Subcutaneous abdominal adipose tissue (tissue), 5 donors: ENCODE measurements at regions not wholly inside any gene's neighbourhood (a gene's known extent, or its start where the extent isn't known, plus 50 kb on each side); places are given as distances from the start of the nearest gene placed in this dataset.

Source experiments
- H3K27ac ChIP-seq: one replicate; pipeline ENCODE4 v1.7.0; 2013; ENCODE audit warnings: low read depth, mild to moderate bottlenecking, inconsistent platforms, low read length, moderate library complexity
- H3K27me3 ChIP-seq, 5 donors: one replicate each; pipeline ENCODE4 v1.7.0; 2013; ENCODE audit warnings: low read length in 5 of 5, inconsistent platforms in 1 of 5; ENCODE audit not compliant: control insufficient read depth in 5 of 5, insufficient read depth in 4 of 5
- H3K36me3 ChIP-seq, 5 donors: one replicate each; pipeline ENCODE4 v1.7.0; 2013; ENCODE audit warnings: low read length in 5 of 5; ENCODE audit not compliant: control insufficient read depth in 5 of 5, insufficient read depth in 5 of 5
- H3K4me1 ChIP-seq, 5 donors: one replicate each; pipeline ENCODE4 v1.7.0; 2013; ENCODE audit warnings: low read length in 5 of 5, mild to moderate bottlenecking in 3 of 5, moderate library complexity in 1 of 5; ENCODE audit not compliant: control insufficient read depth in 5 of 5, insufficient read depth in 5 of 5
- H3K4me3 ChIP-seq, 5 donors: one replicate each; pipeline ENCODE4 v1.7.0; 2013; ENCODE audit warnings: low read length in 5 of 5, low read depth in 1 of 5
- H3K9ac ChIP-seq, 5 donors: one replicate each; pipeline ENCODE4 v1.7.0; 2013; ENCODE audit warnings: low read length in 5 of 5, mild to moderate bottlenecking in 4 of 5, moderate library complexity in 3 of 5
- H3K9me3 ChIP-seq, 5 donors: one replicate each; pipeline ENCODE4 v1.7.0; 2013; ENCODE audit warnings: low read length in 5 of 5; ENCODE audit not compliant: control insufficient read depth in 5 of 5
- donor health status: healthy.
- donor health status: healthy.
- donor health status: healthy.
- donor health status: healthy.
- donor health status: healthy.

DNA sequence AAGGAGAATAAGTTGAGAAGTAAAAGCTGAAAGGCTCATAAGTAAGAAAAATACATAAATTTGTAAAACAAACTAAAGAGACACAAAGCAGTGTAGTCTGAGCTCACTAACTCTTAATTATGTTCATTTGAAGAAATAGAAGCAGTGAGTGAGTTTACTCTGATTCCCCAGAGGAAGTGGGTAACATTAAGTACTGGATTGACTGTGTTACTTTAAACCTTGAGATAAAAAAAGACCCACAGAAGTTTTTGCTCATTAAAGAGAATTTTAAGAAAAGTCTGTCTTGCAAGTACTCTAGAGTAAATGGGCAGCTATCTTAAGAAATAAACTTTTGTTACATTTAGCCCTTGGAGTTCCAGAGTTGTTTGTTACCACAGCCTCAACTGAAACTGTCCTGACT, 2466.9 kb downstream of the PCDH7 start:
- Histone ChIP-seq H3K4me3 (no peak overlapping the region), H3K27ac (no peak overlapping the region), H3K36me3 (no peaks in the 10 kb centered on the region), H3K4me1 (no peaks in the 10 kb centered on the region), H3K27me3 (peaks cover 0 to 2% (median 0%) of the 10 kb centered on the region in 5 donors), H3K9me3 (no peaks in the 10 kb centered on the region), H3K9ac (no peak overlapping the region)

- no peak overlapping the region for H3K4me3 ChIP-seq
- no peaks in the 10 kb centered on the region for H3K4me1 ChIP-seq
- no peaks in the 10 kb centered on the region for H3K9me3 ChIP-seq
- H3K27me3 ChIP-seq = peaks cover 0 to 2% (median 0%) of the 10 kb centered on the region in 5 donors
- no peak overlapping the region for H3K9ac ChIP-seq
- no peak overlapping the region for H3K27ac ChIP-seq
- no peaks in the 10 kb centered on the region for H3K36me3 ChIP-seq
Measured at GRCh38 chr4:33188733-33189132, 2468.6 kb downstream of the PCDH7 start.

DNA sequence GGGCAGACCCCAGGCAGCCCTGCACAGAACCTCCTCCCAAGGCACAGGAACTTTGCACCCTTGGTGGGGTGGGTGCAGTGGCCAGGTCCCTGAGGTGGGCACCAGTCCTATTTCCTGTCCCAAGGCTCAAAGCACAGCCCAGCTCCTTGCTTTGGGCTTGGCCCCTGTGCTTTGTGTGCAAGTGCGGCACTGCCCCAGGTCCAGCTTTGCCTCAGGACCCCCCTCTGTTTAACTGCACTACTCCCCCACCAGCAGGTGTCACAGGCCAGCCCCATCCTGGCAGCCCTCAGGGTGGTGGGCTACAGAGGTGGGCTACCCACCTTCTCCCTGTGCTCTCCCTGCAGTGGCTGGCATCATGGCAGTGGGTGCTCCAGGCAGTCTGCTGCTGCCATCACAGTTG, 2469.0 kb downstream of the PCDH7 start:
- Histone ChIP-seq H3K9ac (no peak overlapping the region), H3K9me3 (no peaks in the 10 kb centered on the region), H3K36me3 (no peaks in the 10 kb centered on the region), H3K4me3 (no peak overlapping the region), H3K4me1 (no peaks in the 10 kb centered on the region), H3K27ac (no peak overlapping the region), H3K27me3 (peaks cover 0 to 2% (median 0%) of the 10 kb centered on the region in 5 donors)

DNA sequence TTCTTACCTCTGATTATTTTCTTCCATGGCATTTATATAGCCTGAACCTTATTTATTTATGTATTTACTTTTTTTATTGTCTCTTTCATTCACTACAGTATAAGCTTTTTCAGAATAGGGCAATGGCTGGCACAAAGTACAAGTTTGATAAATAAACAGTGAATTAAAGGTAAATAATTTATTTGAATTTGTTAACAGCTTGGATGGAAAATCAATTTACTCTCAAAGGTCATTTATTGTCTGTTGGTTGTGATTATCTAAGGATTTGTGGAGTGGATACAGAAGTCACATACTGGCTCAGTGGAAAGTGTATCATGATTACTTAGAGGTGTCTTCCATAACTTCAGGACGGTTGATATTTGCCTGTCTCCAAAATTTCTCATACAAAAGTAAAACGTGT, 2472.9 kb downstream of the PCDH7 start:
- Histone ChIP-seq H3K27ac (no peak overlapping the region), H3K4me1 (no peaks in the 10 kb centered on the region), H3K4me3 (no peak overlapping the region), H3K27me3 (peaks cover 0 to 2% (median 0%) of the 10 kb centered on the region in 5 donors), H3K9ac (no peak overlapping the region), H3K36me3 (no peaks in the 10 kb centered on the region), H3K9me3 (no peaks in the 10 kb centered on the region)

DNA sequence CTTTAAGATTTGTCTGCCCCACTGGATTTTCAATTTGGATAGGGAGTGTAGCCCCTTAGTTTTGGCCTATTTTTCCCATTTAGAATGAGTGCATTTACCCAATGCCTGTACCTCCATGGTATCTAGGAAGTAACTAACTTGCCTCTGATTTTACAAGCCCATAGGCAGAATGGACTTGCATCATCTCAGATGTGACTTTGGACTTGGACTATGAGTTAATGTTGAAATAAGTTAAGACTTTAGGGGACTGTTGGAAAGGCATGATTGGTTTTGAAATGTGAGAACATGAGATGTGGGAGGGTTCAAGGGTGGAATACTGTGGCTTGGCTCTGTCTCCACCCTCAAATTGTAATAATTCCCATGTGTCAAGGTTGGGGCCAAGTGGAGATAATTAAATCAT, 2480.2 kb downstream of the PCDH7 start:
- peaks cover 0 to 4% (median 0%) of the 10 kb centered on the region in 5 donors for H3K9me3 ChIP-seq
- no peaks in the 10 kb centered on the region for H3K4me1 ChIP-seq
- H3K36me3 ChIP-seq = no peaks in the 10 kb centered on the region
- no peak overlapping the region for H3K9ac ChIP-seq
- no peaks in the 10 kb centered on the region for H3K27me3 ChIP-seq
- no peak overlapping the region for H3K27ac ChIP-seq
- H3K4me3 ChIP-seq = no peak overlapping the region

GRCh38 chr4:33218238-33218637, 2498.1 kb downstream of the PCDH7 start:
- Histone ChIP-seq H3K4me3 (no peak overlapping the region), H3K9me3 (no peaks in the 10 kb centered on the region), H3K4me1 (no peaks in the 10 kb centered on the region), H3K9ac (no peak overlapping the region), H3K27me3 (no peaks in the 10 kb centered on the region), H3K36me3 (no peaks in the 10 kb centered on the region), H3K27ac (no peak overlapping the region)

GRCh38 chr4:33226133-33226532, 2506.0 kb downstream of the PCDH7 start:
- Histone ChIP-seq H3K27ac (no peak overlapping the region), H3K9me3 (no peaks in the 10 kb centered on the region), H3K27me3 (no peaks in the 10 kb centered on the region), H3K36me3 (no peaks in the 10 kb centered on the region), H3K4me1 (no peaks in the 10 kb centered on the region), H3K9ac (no peak overlapping the region), H3K4me3 (no peak overlapping the region)

GRCh38 chr4:33226783-33227182, 2506.6 kb downstream of the PCDH7 start:
- Histone ChIP-seq H3K36me3 (no peaks in the 10 kb centered on the region), H3K9me3 (no peaks in the 10 kb centered on the region), H3K4me1 (no peaks in the 10 kb centered on the region), H3K27ac (no peak overlapping the region), H3K27me3 (no peaks in the 10 kb centered on the region), H3K9ac (no peak overlapping the region), H3K4me3 (no peak overlapping the region)

DNA sequence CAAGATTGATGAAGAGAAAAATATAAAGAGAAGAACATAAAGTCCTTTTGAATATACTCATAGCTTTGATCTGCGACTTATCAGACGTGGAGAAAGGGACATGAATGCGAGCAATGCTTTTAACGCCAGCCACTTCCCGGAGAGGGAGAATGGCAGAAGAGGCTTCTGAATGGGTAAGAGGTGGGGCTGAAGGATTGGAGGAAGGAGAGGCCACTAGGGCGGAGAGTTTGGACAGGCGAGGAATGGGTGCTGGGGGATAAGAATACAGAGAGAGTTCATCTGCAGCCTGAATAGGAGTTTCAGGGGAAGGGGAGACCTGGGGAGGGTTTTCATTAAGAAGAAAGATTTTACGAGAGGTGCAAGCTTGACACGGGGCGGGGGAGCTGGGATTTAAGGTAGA, 2534.9 kb downstream of the PCDH7 start:
- Histone ChIP-seq H3K4me1 (no peaks in the 10 kb centered on the region), H3K27me3 (no peaks in the 10 kb centered on the region), H3K9me3 (no peaks in the 10 kb centered on the region), H3K9ac (no peak overlapping the region), H3K36me3 (no peaks in the 10 kb centered on the region), H3K27ac (no peak overlapping the region), H3K4me3 (no peak overlapping the region)

- H3K27me3 ChIP-seq = no peaks in the 10 kb centered on the region
- H3K9me3 ChIP-seq = no peaks in the 10 kb centered on the region
- no peaks in the 10 kb centered on the region for H3K4me1 ChIP-seq
- no peak overlapping the region for H3K4me3 ChIP-seq
- no peaks in the 10 kb centered on the region for H3K36me3 ChIP-seq
- H3K9ac ChIP-seq = no peak overlapping the region
- H3K27ac ChIP-seq = no peak overlapping the region
Measured at GRCh38 chr4:33255507-33255906, 2535.3 kb downstream of the PCDH7 start.

GRCh38 chr4:33262824-33263223, 2542.7 kb downstream of the PCDH7 start:
- H3K36me3 ChIP-seq = no peaks in the 10 kb centered on the region
- H3K27me3 ChIP-seq = no peaks in the 10 kb centered on the region
- no peak overlapping the region for H3K4me3 ChIP-seq
- no peaks in the 10 kb centered on the region for H3K4me1 ChIP-seq
- no peak overlapping the region for H3K27ac ChIP-seq
- H3K9ac ChIP-seq = no peak overlapping the region
- H3K9me3 ChIP-seq = no peaks in the 10 kb centered on the region
